WI38 (cell line): ENCODE measurements at regions not wholly inside any gene's neighbourhood (a gene's known extent, or its start where the extent isn't known, plus 50 kb on each side); places are given as distances from the start of the nearest gene placed in this dataset.

ENCODE experiments used
- H3K4me3 ChIP-seq: 2 replicates; pipeline ENCODE4 v1.5.1; 2011; ENCODE audit warnings: low read depth, mild to moderate bottlenecking, control low read depth, low read length
- CTCF ChIP-seq: IDR thresholded peaks from 2 replicates; pipeline ENCODE4 v1.5.1; 2012; ENCODE audit warnings: low read depth, mild to moderate bottlenecking, control low read depth, low read length

GRCh38 chr12:75565795-75566194, 54.4 kb upstream of the KRR1 start:
- TF ChIP-seq CTCF, result no peak
- H3K4me3 ChIP-seq, result no peak overlapping the region

GRCh38 chr12:75564852-75565251, 53.4 kb upstream of the KRR1 start:
- no peak overlapping the region for H3K4me3 ChIP-seq
- no peak for TF ChIP-seq CTCF

- TF ChIP-seq CTCF, result no peak
Observed at GRCh38 chr12:75564398-75564797, 53.0 kb upstream of the KRR1 start.

GRCh38 chr12:75563351-75563750, 51.9 kb upstream of the KRR1 start:
- no peak overlapping the region for H3K4me3 ChIP-seq
- TF ChIP-seq CTCF, result no peak

More at GRCh38 chr12:75564398-75564797, 53.0 kb upstream of the KRR1 start:
- no peak overlapping the region for H3K4me3 ChIP-seq

- no peak for TF ChIP-seq CTCF
Observed at GRCh38 chr12:75561921-75562320, 50.5 kb upstream of the KRR1 start.

More at GRCh38 chr12:75561921-75562320, 50.5 kb upstream of the KRR1 start:
- no peak overlapping the region for H3K4me3 ChIP-seq
